Lung (tissue), 11 donors: ENCODE measurements at regions not wholly inside any gene's neighbourhood (a gene's known extent, or its start where the extent isn't known, plus 50 kb on each side); places are given as distances from the start of the nearest gene placed in this dataset.

Source experiments
- ATAC-seq: fragments of 200-7000 bp; cut with Tn5 transposase; one replicate; pipeline ENCODE4 v1.9.1; 2020; ENCODE audit warnings: moderate number of reproducible peaks; ENCODE audit not compliant: insufficient read depth, low FRiP score
- DNase-seq, 3 donors: peaks; one replicate each; pipeline ENCODE4 v3.0.0-alpha.2; 2013 to 2017
- H3K27ac ChIP-seq, 2 donors: one replicate each; pipeline ENCODE4 v1.5.1; 2013; ENCODE audit warnings: mild to moderate bottlenecking in 2 of 2, moderate library complexity in 2 of 2, control low read depth in 1 of 2, inconsistent platforms in 1 of 2, low read depth in 1 of 2, low read length in 1 of 2
- H3K27me3 ChIP-seq, 3 donors: one replicate each; pipeline ENCODE4 v1.5.1; 2013; ENCODE audit warnings: low read length in 2 of 3; ENCODE audit not compliant: control insufficient read depth in 3 of 3, insufficient read depth in 3 of 3
- H3K36me3 ChIP-seq, 4 donors: one replicate each; pipeline ENCODE4 v1.5.1; 2013; ENCODE audit warnings: low read length in 4 of 4, mild to moderate bottlenecking in 1 of 4, moderate library complexity in 1 of 4; ENCODE audit not compliant: control insufficient read depth in 4 of 4, insufficient read depth in 4 of 4
- H3K4me1 ChIP-seq, 5 donors: one replicate each; pipeline ENCODE4 v1.5.1; 2013; ENCODE audit warnings: low read length in 5 of 5, mild to moderate bottlenecking in 2 of 5, moderate library complexity in 1 of 5; ENCODE audit not compliant: control insufficient read depth in 5 of 5, insufficient read depth in 5 of 5
- H3K4me3 ChIP-seq: one replicate; pipeline ENCODE4 v1.5.1; 2013; ENCODE audit warnings: mild to moderate bottlenecking, control low read depth, moderate library complexity
- H3K9ac ChIP-seq, 2 donors: one replicate each; pipeline ENCODE4 v1.5.1; 2013; ENCODE audit warnings: low read length in 2 of 2, control low read depth in 1 of 2; ENCODE audit not compliant: insufficient read depth in 1 of 2
- H3K9me3 ChIP-seq, 4 donors: one replicate each; pipeline ENCODE4 v1.5.1; 2013; ENCODE audit warnings: low read length in 3 of 4, mild to moderate bottlenecking in 1 of 4, moderate library complexity in 1 of 4; ENCODE audit not compliant: control insufficient read depth in 4 of 4, insufficient read depth in 3 of 4
- CTCF ChIP-seq: IDR thresholded peaks from 2 replicates; pipeline ENCODE4 v1.5.1; 2012; ENCODE audit warnings: mild to moderate bottlenecking; ENCODE audit errors: control extremely low read depth, extremely low read depth
- WGBS, 2 donors: extraction: QIAGEN DNeasy Blood & Tissue Kit; methylation state at CpG; one replicate each; pipeline ENCODE4 v1.1.7; 2013; 5-methylcytosine and 5-hydroxymethylcytosine counted together
- donor health status: control.
- donor health status: control.
- donor health status: Bipolar disorder and iron deficiency.
- donor health status: healthy.
- donor health status: DM: yes; HTN: yes; CAD: no.

GRCh38 chr16:77548151-77548550 lies 113.3 kb upstream of the ADAMTS18 start:
- Histone ChIP-seq H3K4me1 (peaks cover 0 to 6% (median 0%) of the 10 kb centered on the region in 5 donors), H3K27ac (no peak overlapping the region), H3K4me3 (no peak overlapping the region), H3K27me3 (no peaks in the 10 kb centered on the region), H3K9me3 (peaks cover 0 to 2% (median 0%) of the 10 kb centered on the region in 4 donors), H3K9ac (no peak overlapping the region), H3K36me3 (no peaks in the 10 kb centered on the region)
- no peak for DNase-seq
- ATAC-seq = no peak
- no peak for TF ChIP-seq CTCF
- WGBS, 2 donors = 82 to 94% methylated on average over 4 of the region's 4 CpGs

- no peak for TF ChIP-seq CTCF
- peaks cover 0 to 8% (median 0%) of the 10 kb centered on the region in 5 donors for H3K4me1 ChIP-seq
- no peak for DNase-seq
- no peak overlapping the region for H3K9ac ChIP-seq
- no peak for ATAC-seq
- no peak overlapping the region for H3K27ac ChIP-seq
- no peaks in the 10 kb centered on the region for H3K36me3 ChIP-seq
- peaks cover 0 to 2% (median 0%) of the 10 kb centered on the region in 4 donors for H3K9me3 ChIP-seq
- H3K4me3 ChIP-seq = no peak overlapping the region
- no peaks in the 10 kb centered on the region for H3K27me3 ChIP-seq
- 58 to 66% methylated on average over 2 of the region's 2 CpGs for WGBS, 2 donors
Measured at GRCh38 chr16:77548766-77549165, 113.9 kb upstream of the ADAMTS18 start.

- H3K27ac ChIP-seq = no peak overlapping the region
- H3K4me3 ChIP-seq = no peak overlapping the region
- peaks cover 0 to 2% (median 0%) of the 10 kb centered on the region in 4 donors for H3K9me3 ChIP-seq
- no peak overlapping the region for H3K9ac ChIP-seq
- peaks cover 0 to 3% (median 0%) of the 10 kb centered on the region in 3 donors for H3K27me3 ChIP-seq
- H3K4me1 ChIP-seq = peaks cover 0 to 8% (median 0%) of the 10 kb centered on the region in 5 donors
- 52 to 67% methylated on average over 7 of the region's 7 CpGs for whole genome bisulfite sequencing, 2 donors
- DNase-seq (no peak), ATAC-seq (no peak)
- H3K36me3 ChIP-seq = no peaks in the 10 kb centered on the region
- no peak for TF ChIP-seq CTCF
Measured at GRCh38 chr16:77549876-77550275, 115.0 kb upstream of the ADAMTS18 start.

- H3K9me3 ChIP-seq = peaks cover 0 to 2% (median 0%) of the 10 kb centered on the region in 4 donors
- H3K4me3 ChIP-seq = no peak overlapping the region
- DNase-seq = no peak
- no peak overlapping the region for H3K9ac ChIP-seq
- no peaks in the 10 kb centered on the region for H3K36me3 ChIP-seq
- no peak for TF ChIP-seq CTCF
- peaks cover 0 to 20% (median 4%) of the 10 kb centered on the region in 5 donors for H3K4me1 ChIP-seq
- H3K27ac ChIP-seq = no peak overlapping the region
- 75 to 88% methylated on average over 2 of the region's 2 CpGs for WGBS, 2 donors
- peaks cover 0 to 3% (median 0%) of the 10 kb centered on the region in 3 donors for H3K27me3 ChIP-seq
- ATAC-seq = no peak
Measured at GRCh38 chr16:77551357-77551756, 116.5 kb upstream of the ADAMTS18 start.
